C4-2B (cell line): ENCODE measurements at regions not wholly inside any gene's neighbourhood (a gene's known extent, or its start where the extent isn't known, plus 50 kb on each side); places are given as distances from the start of the nearest gene placed in this dataset.

Experiments
- ZFX ChIP-seq: fragments of 450-650 bp; IDR thresholded peaks from 2 replicates; pipeline ENCODE4 v1.6.1; 2017
- TF ChIP-seq, protein P1 (sequence below): fragments of 450-650 bp; conservative IDR thresholded peaks from 2 replicates; pipeline ENCODE4 v1.5.1; 2017; ENCODE audit warnings: mild to moderate bottlenecking

DNA sequence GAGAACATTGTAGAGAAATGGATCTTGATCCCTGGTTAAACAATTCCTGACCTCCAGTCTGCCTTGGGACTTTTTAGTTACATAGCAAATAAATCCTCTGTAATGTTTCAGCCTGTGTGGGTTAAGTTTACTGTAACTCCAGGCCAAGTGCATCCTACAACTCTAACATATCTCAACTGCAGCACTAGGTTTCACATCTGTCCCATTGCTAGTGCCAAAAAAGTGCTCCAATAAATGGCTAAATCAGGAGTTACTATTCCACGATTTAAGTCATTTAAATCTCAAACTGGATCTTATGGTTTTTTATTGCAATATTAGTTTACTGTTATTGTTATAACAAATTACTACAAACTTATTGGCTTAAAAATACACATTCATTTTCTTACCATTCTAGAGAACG is 479.6 kb downstream of the GPAM start:
- TF ChIP-seq, protein P1, sequence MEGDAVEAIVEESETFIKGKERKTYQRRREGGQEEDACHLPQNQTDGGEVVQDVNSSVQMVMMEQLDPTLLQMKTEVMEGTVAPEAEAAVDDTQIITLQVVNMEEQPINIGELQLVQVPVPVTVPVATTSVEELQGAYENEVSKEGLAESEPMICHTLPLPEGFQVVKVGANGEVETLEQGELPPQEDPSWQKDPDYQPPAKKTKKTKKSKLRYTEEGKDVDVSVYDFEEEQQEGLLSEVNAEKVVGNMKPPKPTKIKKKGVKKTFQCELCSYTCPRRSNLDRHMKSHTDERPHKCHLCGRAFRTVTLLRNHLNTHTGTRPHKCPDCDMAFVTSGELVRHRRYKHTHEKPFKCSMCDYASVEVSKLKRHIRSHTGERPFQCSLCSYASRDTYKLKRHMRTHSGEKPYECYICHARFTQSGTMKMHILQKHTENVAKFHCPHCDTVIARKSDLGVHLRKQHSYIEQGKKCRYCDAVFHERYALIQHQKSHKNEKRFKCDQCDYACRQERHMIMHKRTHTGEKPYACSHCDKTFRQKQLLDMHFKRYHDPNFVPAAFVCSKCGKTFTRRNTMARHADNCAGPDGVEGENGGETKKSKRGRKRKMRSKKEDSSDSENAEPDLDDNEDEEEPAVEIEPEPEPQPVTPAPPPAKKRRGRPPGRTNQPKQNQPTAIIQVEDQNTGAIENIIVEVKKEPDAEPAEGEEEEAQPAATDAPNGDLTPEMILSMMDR, result no peak
- no peak for TF ChIP-seq ZFX
